ENCODE measurements at regions not wholly inside any gene's neighbourhood (a gene's known extent, or its start where the extent isn't known, plus 50 kb on each side); places are given as distances from the start of the nearest gene placed in this dataset.
"Not testable (repeated sequence)": the region's sequence is repeated elsewhere in the genome, so short reads cannot be mapped to it uniquely, and the experiment has no call there.

DNA sequence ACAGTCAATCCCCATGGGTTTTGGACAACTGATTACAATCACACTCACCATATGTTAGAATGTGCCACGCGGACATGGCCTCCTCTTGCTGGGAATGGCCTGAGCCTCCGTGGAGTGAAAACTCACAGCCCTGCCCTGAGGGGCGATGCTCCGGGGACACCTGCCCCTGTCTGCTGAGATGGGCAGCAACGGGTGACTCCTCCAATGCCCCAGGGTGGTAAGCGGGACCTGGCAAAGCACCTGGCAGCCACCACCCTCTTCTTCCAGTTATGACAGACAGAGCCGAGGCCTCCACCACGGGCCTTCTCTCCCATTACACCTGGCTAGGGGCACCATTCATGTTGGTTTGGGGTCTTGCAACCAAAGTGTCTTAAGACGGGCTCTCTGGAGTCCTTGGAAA is 94.9 kb upstream of the COL5A1 start:
- DNase-seq (ENCODE audit: low read depth, low spot score), result no peak

DNA sequence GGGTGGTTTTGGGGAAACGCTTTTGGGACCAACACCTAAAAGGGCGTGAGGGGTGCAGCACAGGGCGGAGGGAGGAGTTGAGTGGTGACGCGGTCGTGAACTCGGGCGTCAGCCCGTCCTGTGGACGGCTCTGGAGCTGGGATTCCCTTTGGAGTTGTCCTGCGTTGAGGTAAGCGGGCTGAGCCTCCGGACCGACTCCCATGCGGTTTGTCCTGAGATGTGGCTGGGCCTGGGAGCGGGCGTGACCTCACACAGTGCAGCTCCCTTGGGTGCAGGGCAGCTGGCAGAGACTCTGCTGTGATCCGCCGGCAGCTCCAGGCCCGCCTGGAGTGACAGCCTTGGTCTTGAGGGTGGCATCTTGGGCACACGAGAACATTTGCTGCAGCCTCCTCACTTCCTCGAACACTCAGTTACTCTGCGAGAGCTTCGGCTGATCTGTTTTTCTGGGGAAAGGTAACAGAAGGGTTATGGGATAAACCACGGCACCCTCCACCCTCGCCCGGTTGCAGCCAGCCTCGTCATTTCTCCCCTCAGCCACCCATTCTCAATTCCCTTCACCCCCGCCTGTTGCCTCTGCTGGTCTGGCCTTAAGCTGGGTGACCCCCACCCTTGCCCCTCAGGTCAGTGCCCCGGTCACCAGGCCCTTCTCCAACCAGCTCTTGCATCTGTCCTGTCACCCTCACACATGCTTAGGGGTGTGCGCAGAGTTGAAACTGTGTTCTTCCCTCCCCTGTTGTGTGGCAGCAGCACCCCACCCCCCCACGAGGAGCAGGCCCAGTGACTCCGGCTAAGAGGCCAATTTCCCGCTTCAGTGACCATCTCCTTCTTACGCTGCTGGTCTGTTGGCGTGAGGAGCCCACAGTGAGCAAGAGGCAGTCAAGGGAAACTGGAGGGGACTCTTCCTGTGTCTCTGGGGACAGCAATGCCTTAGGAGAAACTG is 94.2 kb upstream of the COL5A1 start:
- DNase-seq (ENCODE audit: low read depth, low spot score), result no peak

DNA sequence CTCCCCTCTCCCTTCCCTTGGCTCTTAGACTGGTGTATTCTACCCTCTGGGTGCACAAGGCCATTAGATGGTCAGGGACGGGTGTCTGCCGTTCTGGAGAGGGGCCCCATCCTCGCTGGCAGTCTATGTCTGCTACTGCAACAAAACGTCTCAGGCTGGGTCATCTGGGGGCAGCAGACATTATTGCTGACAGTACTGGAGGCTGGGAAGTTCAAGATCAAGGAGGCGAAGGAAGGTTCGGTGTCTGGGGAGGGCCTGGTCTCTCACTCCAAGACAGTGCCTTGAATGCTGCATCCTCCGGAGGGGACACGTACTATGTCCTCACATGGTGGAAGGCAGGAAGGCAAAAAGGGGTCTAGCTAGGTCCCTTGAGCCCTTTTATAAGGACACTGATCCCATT is 93.4 kb upstream of the COL5A1 start:
- no peak for DNase-seq (ENCODE audit: low read depth, low spot score)

DNA sequence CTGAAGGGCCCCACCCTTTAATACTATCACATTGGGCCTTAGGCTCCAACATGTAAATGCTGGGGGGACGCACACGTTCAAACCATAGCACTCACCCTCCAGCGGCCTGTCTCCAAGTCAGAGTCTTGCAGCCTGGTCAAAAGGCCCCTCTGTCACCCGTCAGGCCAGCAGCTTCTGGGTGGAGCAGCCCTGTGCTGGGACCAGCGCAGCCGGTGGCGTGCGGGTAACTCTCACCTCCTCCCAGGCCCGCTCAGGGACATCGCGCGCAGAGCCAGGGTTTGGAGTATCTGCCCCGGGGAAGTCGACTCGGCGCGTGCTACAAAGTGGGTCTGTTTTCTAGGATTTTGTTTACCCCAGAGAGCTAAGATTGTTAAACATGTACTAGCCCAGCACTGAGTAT is 93.0 kb upstream of the COL5A1 start:
- DNase-seq (ENCODE audit: low read depth, low spot score), result no peak

DNA sequence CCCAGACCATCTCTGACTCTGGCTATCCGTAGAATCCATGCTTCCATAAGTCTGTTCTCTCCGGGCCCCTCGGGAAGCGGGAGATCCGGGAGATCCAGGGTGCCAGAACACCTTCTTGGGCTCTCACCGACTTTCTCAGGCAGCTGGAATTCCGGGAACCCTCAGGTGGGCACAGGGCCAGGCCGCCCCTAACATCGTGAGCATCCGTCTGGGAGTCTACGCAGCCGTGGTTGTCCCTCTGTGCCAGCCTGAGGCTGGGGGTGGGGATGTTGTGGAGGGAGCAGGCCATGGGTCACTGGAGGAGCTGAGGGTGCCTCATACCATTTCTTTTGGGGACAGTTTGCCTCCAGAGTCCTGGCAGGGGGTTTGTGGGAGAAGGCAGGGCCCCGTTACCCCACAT is 92.3 kb upstream of the COL5A1 start:
- no peak for DNase-seq (ENCODE audit: low read depth, low spot score)

DNA sequence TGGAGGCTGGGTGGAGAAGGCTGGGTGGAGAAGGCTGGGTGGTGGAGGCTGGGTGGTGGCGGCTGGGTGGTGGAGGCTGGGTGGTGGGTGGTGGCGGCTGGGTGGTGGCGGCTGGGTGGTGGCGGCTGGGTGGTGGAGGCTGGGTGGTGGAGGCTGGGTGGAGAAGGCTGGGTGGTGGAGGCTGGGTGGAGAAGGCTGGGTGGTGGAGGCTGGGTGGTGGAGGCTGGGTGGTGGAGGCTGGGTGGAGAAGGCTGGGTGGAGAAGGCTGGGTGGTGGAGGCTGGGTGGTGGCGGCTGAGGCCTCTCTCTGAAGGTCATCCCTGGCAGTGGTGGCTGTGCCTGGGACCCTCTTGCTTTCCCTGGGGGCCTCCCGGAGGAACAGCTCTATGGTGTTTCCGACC is 91.5 kb upstream of the COL5A1 start:
- not testable (repeated sequence) for DNase-seq (ENCODE audit: low read depth, low spot score)

DNA sequence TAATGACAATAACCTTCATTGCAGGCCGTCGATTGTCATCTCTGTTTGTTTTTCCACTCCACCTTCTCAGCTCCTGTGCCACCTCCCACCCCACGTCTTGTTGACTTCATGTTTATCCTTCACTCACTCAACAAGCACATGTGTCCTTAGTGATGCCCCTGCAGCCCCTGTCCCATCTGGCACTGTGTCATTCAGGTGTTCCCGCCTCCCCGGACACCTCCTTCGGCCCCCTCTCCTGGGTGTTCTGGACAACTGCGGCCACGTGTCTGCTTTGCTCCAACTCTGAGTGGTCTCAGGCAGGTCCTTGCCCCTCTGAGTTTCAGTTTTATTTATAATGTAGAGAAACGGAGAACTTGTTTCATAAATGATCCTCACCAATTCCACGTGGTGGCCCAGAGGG is 91.0 kb upstream of the COL5A1 start:
- no peak for DNase-seq (ENCODE audit: low read depth, low spot score)

DNA sequence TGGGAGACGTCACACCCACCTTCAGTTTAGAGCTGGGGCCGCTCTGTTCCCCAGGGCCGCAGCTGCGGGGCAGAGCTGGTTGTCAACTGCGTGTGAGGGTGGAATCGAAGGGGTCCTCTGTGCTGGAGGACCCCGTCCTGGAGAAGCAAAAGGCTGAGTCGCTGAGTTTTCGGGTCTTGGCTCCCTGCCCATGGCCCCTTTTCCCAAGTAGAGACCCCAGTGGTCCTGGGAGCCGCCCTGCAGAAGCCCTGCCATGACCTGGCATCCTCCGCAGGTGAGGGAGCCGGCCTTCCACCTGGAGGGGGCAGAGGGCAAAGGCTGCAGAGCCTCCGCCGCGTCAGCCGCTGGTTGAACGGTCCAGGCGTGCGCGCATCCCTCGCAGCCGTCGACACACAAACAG is 90.4 kb upstream of the COL5A1 start:
- DNase-seq (ENCODE audit: low read depth, low spot score), result no peak

DNA sequence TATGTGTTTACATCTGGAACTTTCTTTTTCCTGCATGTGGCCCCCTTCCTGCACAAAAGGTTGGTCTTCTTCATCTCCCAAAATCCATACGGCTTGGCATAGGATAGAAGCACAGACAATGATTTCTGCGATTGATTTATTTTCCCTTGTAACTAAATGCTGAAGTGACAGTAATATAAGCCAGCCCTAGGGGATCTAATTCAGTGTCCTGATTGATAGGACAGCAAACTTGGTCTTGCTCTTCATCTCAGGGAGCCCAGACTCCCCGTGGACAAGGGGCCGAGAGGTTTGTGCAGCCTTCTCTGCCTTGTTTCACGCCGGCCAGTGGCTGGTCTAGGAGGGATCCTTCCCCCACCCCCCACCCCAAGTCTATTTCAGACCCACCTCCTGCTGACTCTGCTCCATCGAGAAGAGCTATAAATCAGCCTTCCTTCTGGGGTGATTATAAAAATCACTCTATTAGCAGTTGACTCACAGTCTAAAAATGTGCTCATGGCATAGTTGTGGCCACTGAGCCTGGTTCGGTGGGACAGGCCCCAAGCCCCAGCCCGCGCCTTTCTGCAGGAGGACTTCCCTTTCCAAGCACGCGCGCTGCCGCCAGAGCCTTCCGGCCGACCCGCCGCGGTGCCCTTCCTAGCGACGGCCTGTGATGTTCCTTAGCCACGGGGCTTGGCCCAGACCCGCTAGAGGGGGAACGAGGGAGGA is 89.8 kb upstream of the COL5A1 start:
- DNase-seq (ENCODE audit: low read depth, low spot score), result no peak

DNA sequence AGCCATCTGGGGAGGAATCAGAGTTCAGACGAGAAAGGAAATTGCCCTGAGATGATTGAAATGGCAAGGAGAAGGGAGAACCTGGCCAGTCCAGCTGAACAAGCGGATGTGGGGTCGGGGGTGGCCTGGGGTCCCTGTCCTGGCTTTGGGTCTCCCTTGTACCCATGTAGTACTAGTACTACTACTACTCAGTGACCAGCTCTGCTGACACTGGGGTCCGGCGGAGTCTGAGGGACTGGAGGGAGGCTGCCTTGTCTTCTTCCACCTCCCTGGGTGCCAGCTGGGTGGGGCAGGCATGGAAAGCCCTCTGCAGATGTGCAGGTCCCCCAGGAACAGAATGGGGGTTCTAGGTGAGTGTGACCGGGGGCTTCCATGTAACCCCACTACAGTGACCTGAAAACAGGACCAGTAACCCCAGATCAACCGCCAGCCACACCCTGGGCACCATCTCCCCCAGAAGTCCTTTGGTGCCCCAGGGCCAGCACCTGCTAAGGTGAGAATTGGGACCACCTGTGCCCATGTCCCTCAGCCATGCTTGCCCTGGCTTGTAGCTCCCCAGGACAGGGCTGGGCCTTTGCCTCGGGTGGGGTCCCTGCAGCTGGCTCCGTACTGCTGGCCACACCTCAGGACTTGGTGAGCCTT is 89.1 kb upstream of the COL5A1 start:
- DNase-seq (ENCODE audit: low read depth, low spot score), result no peak

DNA sequence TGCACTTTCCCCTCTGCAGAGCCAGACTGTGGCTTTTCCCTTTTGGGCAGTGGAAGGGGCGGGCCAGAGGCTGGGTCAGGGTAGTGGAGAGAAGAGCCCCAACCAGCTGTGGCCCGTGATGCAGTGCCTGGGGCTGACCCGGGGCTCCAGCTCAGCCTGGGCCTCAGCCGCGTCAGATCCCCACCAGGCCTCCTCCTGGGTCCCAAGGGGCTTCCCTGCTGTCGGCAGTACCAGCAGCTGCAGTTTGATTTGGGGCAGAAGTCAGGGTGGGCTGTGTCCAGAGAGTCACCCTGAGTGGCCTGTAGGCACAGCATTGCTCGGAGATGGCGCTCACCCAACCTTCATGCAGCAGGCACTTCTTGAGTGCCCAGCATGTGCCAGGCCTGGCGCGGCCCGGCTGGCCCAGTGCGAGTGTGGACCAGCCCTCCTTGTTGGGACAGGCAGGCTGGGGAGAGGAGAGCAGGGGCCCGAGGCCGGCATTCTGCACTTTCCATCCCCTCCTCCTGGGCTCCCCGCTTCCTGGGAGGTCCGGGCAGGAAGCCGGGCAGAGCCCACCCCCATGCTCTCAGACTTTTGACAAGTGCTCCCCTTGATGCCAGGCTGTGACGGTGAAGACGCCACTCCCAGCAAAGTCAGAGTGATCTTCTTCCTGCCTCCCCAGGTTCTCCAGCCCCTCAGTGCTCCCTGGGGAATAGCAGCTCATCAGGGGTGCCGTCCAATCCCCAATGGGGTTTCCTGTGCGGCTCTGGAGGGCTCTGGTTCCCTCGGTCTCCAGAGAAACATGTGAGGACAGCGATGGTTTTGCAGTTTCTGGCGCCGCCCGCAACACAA is 88.3 kb upstream of the COL5A1 start:
- no peak for DNase-seq (ENCODE audit: low read depth, low spot score)

DNA sequence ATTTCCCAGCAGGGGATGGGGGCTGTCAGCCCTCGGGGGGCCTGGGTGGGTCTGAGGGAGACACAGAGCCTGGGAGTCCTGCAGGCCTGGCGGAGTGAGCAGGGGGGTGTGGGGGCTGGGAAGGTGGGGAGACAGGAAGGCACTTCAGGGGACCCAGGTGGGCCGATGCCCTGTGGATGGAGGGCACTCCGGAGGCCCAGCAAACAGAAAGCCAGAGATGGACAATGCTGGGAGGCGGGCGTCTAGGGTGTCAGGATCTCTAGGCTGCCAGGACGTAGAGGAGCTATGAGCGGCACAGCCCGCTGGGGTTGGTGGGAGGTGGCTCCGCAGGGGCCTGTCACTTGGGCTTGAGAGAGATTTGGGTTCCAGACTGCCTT is 87.6 kb upstream of the COL5A1 start:
- DNase-seq (ENCODE audit: low read depth, low spot score), result no peak

DNA sequence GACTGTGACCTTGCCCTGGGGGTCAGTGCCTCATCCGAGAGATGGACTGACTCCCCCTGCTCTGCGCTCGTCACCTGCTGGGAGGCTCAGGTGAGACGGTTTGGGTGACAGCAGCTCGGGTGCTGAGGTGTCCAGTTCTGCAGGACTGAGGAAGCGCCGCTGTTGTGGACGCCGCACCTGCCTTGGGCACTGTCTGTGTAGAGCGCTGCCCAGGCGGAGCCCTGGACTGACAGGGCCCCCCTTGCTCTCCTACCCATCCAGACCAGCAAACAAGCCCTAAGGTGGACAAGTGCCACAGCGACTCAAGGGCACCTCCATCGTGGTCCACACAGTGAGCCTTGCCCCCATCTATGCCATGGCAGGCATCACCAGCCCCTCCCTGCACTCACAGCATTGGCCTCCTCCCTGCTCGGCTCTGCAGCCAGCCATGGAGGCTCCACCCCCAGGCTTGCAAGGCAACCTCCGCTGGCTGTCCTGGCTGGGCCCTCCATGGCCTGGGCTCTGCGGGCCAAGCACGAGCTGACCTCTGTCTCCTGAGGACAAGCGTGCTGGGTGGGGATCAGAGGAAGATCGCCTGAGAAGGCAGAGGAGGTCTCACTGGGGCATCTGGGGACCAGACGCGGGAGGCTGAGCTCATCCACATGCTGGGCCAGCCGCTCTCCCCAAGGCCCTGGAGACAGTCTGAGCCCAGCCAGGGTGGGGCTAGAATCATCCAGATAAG is 87.1 kb upstream of the COL5A1 start:
- DNase-seq (ENCODE audit: low read depth, low spot score), result no peak

DNA sequence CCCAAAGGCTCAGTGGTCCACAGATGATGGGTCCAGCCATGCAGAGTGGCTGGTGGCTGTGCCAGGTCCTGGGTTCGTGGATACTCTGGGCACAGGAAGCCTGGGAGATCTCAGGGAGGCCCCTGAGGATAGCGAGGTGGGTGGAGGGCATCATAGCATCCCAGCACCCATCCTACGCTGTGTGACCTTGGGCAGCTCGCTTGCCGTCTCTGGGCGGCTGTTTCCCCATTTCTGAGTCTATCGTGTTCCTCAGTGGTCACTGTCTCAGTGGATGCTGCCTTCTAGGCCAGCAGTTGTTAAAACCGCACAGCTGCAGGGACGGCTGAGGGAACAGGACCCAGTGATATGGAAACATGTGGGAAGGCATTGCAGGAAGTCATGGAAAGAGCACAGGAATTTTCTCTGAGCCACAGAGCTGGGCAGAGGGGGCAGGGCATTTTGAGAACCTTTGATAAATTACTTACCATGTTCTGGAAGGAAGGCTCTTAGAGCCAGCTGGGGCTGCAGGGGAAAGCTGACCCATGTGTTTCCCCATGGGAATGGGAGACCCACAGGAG is 86.4 kb upstream of the COL5A1 start:
- no peak for DNase-seq (ENCODE audit: low read depth, low spot score)

DNA sequence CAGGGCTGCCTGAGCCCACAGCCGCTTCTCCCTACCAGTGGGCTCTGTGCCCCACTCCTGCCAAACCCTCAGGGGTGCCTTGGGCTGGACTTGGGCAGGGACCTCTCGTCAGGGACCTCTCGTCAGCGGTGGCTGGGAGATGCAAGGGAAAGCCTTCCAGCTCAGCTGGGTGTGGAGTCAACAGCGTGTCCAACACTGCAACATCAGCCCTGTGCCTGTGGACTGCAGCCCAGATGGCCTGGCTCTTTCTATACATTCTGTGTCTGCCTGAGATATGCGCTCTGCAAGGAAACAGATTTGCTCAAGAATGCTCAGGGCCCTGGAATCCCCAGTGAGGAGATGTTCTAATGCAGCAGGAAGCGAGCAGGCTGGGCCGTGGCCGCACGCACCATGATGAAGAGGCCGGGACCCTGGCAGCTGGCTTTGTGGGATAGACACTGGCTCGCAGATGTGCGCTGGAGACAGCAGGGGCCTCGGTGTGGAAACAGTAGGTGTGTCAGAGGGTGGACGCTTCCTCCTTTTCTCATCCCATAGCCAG is 85.0 kb upstream of the COL5A1 start:
- DNase-seq (ENCODE audit: low read depth, low spot score), result no peak

DNA sequence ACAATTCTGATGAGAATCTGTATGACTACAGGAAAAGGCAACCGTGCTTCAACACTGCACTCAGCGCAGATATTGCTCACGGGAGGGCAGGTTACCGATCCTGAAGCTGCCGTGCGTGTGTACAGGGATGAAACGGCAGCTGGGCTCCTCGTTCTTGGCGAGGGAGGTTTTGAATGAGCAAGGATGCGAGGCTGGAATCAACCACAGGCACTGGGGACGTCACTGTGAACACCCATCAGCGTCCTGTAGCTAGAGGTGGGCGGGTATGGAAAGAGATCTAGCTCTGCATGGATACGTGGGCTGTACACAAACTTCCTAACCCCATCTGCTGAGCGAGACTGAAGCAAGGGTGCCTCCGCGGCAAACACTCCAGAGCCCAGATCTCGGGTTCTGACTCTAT is 84.3 kb upstream of the COL5A1 start:
- DNase-seq (ENCODE audit: low read depth, low spot score), result no peak

DNA sequence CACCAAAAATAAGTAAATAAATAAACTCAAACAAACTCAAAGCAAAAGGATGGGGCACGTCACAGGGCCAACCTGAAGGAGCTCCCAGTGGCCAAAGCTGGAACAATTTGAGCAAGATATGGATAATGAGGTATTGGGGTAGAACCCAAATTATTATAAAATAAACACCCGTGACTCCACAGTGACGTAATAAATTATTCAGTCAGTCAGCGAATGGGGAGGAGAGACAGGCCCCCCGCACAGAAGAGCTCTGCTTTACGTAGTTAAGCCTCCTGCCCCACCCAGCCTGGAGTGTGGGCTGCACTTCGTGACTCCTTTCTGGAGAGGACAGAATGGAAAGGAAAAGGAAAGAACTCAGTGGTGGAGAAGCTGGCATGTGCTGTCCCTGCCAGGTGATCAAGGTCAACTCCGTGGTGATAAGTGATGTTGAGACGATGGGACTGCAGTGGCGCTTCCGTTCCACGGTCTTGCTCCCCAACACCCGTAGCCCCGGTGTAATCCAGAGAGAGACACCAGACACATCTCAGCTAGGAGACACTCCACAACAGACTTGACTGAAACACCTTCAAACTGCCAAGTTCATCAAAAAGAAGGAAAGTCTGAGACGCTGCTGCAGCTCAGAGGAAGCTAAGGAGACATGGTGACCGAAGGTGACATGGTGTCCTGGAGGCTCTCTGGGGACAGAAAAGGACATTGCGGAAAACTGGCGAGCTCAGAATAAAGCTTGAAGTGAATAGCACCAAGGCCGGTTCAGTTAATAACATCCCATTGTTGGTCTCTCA is 83.3 kb upstream of the COL5A1 start:
- DNase-seq (ENCODE audit: low read depth, low spot score), result no peak

DNA sequence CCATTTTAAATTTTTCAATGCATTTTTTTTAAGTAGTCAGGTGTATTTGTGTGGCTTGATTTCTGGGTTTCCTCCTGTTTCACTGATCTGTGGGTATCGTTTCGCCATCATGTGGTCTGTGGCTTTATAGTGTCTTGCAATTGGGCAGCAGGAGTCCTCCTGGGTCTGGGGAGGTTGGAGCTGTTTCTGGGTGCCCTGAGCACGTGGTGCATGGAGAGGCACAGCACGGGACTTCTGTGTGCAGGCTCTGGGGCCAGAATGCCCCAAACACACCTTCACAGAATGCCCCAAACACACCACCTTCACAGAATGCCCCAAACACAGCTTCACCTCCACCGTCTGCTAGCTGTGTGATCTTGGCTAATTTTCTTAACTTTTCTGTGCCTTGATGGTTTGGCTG is 82.6 kb upstream of the COL5A1 start:
- DNase-seq (ENCODE audit: low read depth, low spot score), result no peak

DNA sequence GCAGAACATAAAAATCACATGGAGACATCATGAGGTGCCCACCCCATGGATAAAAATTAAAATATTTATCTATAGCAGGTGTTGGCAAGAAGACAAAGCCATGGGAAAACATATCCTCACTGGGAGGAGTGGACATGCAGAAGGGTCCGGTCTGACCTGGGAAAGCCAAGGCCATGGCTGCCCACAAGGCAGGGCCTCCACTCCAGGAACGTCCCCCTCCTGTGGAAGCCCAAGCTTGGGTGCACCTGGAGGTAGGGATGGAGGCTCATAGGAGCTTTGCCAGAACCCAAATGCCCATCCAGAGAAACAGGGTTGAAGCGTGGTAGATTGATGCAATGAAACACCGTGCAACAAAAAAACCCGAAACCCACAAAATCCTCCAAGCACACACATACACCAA is 81.4 kb upstream of the COL5A1 start:
- DNase-seq (ENCODE audit: low read depth, low spot score), result no peak

DNA sequence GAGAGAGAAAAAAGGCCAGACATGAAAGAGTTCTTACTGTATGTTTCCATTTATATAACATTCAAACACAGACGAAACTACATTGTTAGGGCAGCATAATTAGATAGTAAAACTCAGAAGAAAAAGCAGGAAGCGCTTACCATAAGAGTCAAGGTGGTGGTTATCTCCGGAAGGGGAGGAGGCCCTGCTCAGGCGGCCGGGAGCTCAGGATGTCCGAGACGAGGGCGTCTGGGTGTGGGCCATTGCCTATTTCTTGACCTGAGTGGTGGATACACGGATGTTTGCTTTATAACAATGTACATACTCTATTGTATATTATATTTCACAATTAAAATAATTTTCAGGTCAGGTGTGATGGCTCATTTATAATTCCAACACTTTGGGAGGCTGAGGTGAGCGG is 80.9 kb upstream of the COL5A1 start:
- DNase-seq (ENCODE audit: low read depth, low spot score), result no peak
